SK-N-DZ (cell line): ENCODE measurements at regions not wholly inside any gene's neighbourhood (a gene's known extent, or its start where the extent isn't known, plus 50 kb on each side); places are given as distances from the start of the nearest gene placed in this dataset.
A peak's percentile ranks its signal among the peaks of the same experiment; 100 is the strongest.
"Not testable (repeated sequence)": the region's sequence is repeated elsewhere in the genome, so short reads cannot be mapped to it uniquely, and the experiment has no call there.

Source experiments
- DNase-seq: peaks from one replicate; pipeline ENCODE4 v3.0.0-alpha.2; 2015; ENCODE audit warnings: low spot score

- DNase-seq = no peak
These were observed 1401.9 kb downstream of the CDH11 start for GRCh38 chr16:63719926-63720325.

GRCh38 chr16:63717806-63718205 lies 1404.1 kb downstream of the CDH11 start:
- no peak for DNase-seq

DNA sequence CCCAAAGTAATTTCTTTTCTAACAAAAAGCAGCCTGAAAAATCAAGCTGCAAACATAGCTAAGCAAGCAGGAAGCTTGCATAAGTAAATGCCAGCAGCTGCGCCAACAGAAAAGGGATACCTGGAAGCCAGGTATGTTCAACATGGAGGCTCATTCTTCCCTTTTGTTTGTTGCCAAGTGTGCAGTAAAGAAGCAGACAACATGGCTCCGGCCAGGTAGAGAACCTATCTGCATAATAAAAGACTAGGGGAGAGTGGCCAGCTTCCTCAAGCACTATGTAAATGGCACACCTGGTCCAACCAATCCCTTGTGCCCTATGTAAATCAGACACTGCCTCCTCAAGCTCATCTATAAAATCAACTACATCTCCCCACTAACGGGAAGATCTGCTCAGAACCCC lies 1407.0 kb downstream of the CDH11 start:
- DNase-seq = no peak

GRCh38 chr16:63712725-63713124 lies 1409.1 kb downstream of the CDH11 start:
- DNase-seq = no peak

DNA sequence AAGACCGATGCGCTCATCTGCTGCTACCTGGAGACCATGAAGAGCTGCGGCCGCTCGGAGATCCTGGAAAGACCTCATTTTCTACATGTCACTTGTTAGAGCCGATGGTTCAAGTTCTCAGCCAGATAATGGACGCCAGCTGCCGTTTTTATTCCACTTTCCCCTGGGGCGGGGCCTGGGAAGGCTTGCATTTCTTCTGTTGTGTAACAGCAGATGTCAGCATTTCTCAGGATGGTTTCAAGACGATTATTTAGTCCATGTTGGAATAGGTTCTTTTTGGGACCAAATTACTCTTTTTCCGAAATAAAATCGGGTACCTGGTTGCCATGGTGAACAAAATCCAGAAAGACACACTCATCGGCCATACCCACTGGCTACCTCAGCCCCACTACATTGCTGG lies 1418.3 kb downstream of the CDH11 start:
- no peak for DNase-seq

GRCh38 chr16:63702981-63703590 lies 1418.8 kb downstream of the CDH11 start:
- peak; percentile 27 for DNase-seq

DNA sequence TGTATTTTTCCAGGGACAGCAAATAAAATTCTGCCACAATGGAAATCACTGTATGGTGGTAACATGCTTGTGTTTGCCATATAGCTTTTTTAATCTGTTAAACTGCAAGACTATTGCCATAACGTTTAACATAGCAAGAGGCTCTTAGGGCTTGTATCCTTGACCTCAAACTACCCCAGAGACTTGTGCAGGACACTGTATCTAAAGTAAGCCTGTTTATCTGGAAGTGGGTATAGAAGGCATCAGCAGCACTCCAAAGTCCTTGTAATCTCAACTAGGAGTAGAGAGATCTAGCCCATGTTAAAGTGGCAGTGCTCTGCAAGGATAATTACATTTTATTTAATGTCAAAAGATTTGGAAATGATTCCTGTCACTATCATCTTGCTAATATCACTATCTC lies 1424.1 kb downstream of the CDH11 start:
- DNase-seq = peak; percentile 13

DNA sequence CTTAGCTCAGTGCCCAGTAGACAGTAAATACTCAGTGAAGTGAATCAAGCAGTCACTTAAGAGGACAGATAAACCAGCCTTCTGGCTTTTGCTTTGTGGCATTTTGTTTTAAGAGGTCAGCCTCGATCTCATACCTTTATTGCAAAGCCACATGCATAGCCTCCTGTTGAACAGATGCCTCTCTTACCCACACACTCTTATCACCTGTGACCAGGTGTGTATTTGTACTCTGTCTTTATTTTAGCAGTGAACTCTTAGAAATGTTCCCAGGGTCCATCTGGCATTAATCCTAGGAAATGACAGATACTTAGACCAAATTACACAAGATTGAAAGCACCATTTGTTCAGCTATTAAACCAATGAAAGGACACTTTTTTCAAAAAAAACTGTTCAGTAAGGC lies 1426.5 kb downstream of the CDH11 start:
- no peak for DNase-seq

DNA sequence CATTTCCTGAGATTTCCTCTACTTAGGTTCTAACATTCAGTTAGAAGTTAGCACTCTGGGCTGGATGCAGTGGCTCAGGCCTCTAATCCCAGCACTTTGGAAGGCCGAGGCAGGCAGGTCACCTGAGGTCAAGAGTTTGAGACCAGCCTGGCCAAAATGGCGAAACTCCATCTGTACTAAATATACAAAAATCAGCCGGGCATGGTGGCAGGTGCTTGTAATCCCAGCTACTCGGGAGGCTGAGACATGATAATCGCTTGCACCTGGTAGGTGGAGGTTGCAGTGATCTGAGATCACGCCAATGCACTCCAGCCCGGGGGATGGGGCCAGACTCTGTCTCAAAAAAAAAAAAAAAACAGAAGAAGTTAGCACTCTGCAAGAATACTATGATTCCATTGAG lies 1430.9 kb downstream of the CDH11 start:
- DNase-seq = no peak

DNA sequence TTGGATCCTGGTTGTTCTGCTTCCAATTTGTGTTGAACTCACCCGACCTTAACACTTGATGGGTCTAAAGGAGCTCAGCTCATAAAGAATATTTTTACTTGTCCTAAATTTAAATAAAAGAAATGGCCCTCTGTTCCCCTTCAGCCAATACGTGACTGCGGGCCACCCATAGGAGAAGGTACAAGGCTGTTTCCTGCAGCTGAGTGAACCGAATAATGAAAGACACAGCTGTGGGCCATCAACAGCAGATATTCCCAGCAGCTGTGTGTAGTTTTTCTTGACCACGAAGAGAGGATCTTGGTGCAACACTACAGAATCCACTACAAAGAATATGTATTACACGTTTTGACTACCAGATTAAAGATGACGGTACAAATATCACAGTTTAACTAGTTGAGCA lies 1431.6 kb downstream of the CDH11 start:
- no peak for DNase-seq

GRCh38 chr16:63689068-63689467 lies 1432.8 kb downstream of the CDH11 start:
- DNase-seq = no peak

DNA sequence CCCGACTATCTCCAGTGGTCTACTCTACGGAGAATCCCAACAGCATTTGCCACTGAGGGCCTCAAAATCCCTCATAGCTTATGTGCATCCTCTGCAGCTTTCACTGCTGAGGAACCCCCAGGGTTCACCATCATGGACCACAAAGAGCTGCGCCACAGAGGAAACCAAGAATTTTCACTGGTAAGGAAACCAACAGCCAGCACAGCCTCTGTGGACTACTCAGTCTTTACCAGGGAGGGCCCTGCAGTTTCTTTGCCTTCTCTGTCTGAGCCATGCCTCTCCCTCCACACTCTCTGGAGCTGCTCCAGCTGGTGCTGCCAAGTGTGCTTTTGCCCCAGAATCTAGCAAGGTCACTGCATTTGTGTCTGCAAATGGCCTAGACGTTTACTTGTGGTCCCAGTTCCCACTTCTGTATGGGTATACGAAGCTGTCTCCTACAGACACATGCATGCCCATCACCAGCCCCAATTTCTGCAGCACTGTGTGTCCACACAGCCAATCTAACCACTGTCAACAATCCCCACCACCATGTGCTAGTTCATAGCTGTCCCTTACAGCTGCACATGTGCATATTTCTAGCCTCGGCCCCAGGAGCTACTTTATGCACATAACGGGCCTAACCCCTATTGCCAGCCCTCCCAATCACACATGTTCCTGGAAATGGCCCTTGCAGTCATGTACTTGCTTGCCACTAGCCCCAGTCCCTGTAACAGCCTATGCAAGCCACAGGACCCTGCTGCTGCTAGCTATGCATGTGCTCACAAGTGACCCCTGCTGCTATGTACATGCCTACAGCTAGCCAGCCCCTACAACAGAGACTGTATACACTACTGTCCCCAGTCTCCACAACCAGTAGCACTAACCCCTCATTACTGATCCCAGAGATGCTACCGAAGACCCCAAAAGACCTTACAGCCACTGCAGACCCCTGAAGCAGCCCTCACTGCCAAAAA lies 1437.4 kb downstream of the CDH11 start:
- DNase-seq = no peak

GRCh38 chr16:63682844-63683243 lies 1439.0 kb downstream of the CDH11 start:
- DNase-seq = no peak

DNA sequence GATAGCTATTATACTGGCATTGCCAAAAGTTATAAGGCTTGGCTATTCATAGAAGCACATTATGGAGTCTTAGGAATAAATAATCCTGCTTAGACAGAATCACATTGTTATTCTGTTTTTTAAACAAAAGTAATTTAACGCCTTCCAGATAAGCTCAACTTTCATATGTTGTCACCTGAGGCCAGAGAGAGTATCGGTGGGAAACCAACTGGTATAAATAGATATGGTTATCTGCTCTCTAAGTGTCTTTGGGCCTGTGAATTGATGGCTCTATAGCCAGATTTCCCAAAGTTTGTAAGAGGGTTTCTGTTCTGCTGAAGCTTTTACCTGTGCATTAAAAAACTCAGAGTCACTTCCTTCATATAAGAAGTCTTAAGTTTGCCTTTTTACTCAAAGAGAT lies 1449.4 kb downstream of the CDH11 start:
- DNase-seq = no peak

DNA sequence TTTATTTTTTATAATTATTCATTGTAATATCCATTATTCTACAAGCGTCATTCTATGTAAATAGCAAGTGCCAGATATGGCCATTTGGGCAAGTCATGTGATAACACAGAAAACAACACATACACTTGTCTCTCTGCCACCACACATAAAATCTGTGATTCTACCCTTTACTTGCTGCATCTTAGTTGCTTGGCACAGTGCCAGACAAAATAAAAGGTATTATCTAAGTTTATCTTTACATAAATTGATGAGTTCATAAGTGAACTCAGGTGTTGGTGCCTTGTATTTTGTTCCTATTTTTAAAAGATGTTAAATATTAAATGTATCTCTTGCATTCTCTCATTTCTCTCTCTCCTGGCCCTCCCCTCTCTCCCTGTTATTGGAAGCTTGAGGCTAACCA lies 1458.7 kb downstream of the CDH11 start:
- no peak for DNase-seq

GRCh38 chr16:63655846-63656245 lies 1466.0 kb downstream of the CDH11 start:
- no peak for DNase-seq

DNA sequence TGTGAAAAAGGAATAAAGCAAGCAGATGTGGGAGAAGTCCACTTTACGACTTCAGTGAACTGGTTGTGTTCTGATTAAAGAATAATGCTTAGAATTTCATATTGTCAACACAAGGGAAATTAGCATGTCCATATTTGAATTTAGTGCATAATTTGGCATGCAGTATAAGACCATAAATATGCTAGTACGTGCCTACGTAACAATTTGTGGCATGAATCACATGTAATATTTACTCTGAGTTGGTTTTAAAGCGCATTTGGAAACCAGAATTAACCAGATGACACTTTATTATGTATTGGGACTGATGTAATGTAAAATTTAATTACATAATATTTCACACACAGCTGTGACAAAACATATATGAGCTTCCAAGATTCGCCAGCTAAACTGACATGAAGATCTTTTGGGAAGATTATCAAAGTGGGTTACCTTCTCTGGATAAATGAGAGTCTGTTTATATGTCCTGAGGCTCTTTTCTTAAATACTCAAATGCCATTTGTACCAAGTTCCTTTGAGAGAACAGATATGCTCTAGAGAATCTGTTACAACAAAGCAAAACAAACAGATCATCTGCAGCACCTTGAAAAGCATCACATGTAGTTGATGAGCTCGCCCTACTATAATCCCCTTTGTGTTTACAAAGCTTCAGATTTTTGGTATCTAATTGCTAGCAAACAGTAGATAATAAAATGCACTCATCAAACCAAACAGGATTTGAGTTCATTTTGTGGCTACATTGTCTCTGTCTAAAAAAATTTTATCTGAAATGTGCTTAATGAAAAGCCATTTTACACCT lies 1468.6 kb downstream of the CDH11 start:
- no peak for DNase-seq

GRCh38 chr16:63652091-63652490 lies 1469.8 kb downstream of the CDH11 start:
- DNase-seq = no peak

GRCh38 chr16:63650550-63650949 lies 1471.3 kb downstream of the CDH11 start:
- no peak for DNase-seq

- DNase-seq = not testable (repeated sequence)
These were observed 1488.0 kb downstream of the CDH11 start for GRCh38 chr16:63633706-63634445.

DNA sequence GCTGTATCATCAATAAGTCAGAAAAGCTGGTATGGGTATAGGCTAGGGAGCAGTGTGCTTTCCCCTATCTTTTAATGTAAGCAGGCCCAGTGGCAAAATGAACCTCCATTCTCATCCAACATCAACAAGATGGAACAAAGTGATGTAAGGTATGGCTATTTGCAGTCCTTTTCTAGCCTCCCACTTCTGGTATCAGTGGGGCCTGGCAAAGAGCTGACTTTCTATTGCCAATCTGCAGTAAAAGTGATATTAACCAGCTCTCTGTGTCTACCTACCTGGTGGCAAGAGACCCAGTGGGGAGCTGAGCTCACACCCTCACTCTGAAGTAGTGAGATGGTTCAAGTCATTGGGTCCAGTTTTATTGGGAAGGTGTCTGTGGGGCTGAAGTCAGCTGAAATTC lies 1492.6 kb downstream of the CDH11 start:
- no peak for DNase-seq

DNA sequence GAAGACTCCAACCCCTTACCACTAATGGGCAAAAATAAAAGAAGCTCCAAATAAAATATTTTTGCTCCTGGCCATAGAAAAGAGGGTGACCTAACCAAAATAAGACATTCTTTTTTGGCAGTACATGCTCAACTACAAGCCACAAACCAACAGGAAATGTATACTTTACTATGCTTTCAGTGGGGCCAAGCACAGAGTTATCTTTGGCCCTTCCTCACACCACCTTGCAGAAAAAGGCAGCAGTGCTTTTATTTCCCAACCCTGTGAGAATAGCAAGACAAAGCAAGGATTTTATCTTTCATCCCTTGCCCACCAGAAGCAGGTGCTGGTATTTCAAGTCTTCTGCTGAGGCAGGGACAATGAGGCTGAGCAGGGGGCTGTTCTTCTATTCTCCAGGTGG lies 1493.1 kb downstream of the CDH11 start:
- DNase-seq = no peak
